ENCODE measurements at regions not wholly inside any gene's neighbourhood (a gene's known extent, or its start where the extent isn't known, plus 50 kb on each side); places are given as distances from the start of the nearest gene placed in this dataset.

GRCh38 chr12:65690477-65690876 lies 133.8 kb upstream of the HMGA2 start:
- intact Hi-C loops (cut with DNase I; ENCODE audit: low total_unique reads) = no loop called here
- H3K4me3 ChIP-seq (ENCODE audit: low read depth, poor library complexity, severe bottlenecking) = no peak overlapping the region
- no peak for TF ChIP-seq POLR2A (IDR thresholded peaks at IDR 0.05)
- TF ChIP-seq CTCF (IDR thresholded peaks at IDR 0.05) = no peak
- no peak for DNase-seq (ENCODE audit: low spot score in 2 of 2)
- WGBS, 2 donors = 41 to 56% methylated on average over 1 of the region's 1 CpG

GRCh38 chr12:65694130-65694529 lies 130.2 kb upstream of the HMGA2 start:
- 68 to 76% methylated on average over 3 of the region's 3 CpGs for WGBS, 2 donors
- TF ChIP-seq CTCF (IDR thresholded peaks at IDR 0.05) = no peak
- no peak for TF ChIP-seq POLR2A (IDR thresholded peaks at IDR 0.05)
- intact Hi-C loops (cut with DNase I; ENCODE audit: low total_unique reads) = no loop called here
- no peak for DNase-seq (ENCODE audit: low spot score in 2 of 2)
- no peak overlapping the region for H3K4me3 ChIP-seq (ENCODE audit: low read depth, poor library complexity, severe bottlenecking)

- WGBS, 2 donors = 28 to 43% methylated on average over 4 of the region's 4 CpGs
- intact Hi-C loops (cut with DNase I; ENCODE audit: low total_unique reads) = no loop called here
- TF ChIP-seq POLR2A (IDR thresholded peaks at IDR 0.05) (no peak), CTCF (IDR thresholded peaks at IDR 0.05) (no peak)
- H3K4me3 ChIP-seq (ENCODE audit: low read depth, poor library complexity, severe bottlenecking) = no peak overlapping the region
- DNase-seq (ENCODE audit: low spot score in 2 of 2) = no peak
These were observed 129.0 kb upstream of the HMGA2 start for GRCh38 chr12:65695113-65695865.

GRCh38 chr12:65696227-65696626 lies 128.1 kb upstream of the HMGA2 start:
- intact Hi-C loops (cut with DNase I; ENCODE audit: low total_unique reads) = no loop called here
- no peak overlapping the region for H3K4me3 ChIP-seq (ENCODE audit: low read depth, poor library complexity, severe bottlenecking)
- no peak for DNase-seq (ENCODE audit: low spot score in 2 of 2)
- no peak for TF ChIP-seq CTCF (IDR thresholded peaks at IDR 0.05)
- TF ChIP-seq POLR2A (IDR thresholded peaks at IDR 0.05) = no peak

GRCh38 chr12:65699251-65699650 lies 125.0 kb upstream of the HMGA2 start:
- TF ChIP-seq POLR2A (IDR thresholded peaks at IDR 0.05) = no peak
- TF ChIP-seq CTCF (IDR thresholded peaks at IDR 0.05) = no peak
- no peak for DNase-seq (ENCODE audit: low spot score in 2 of 2)
- WGBS, 2 donors = 57 to 58% methylated on average over 2 of the region's 2 CpGs
- intact Hi-C loops (cut with DNase I; ENCODE audit: low total_unique reads) = no loop called here
- no peak overlapping the region for H3K4me3 ChIP-seq (ENCODE audit: low read depth, poor library complexity, severe bottlenecking)

- 95 to 97% methylated on average over 5 of the region's 5 CpGs for WGBS, 2 donors
- TF ChIP-seq CTCF (IDR thresholded peaks at IDR 0.05) (no peak), POLR2A (IDR thresholded peaks at IDR 0.05) (no peak)
- H3K4me3 ChIP-seq (ENCODE audit: low read depth, poor library complexity, severe bottlenecking) = no peak overlapping the region
- no peak for DNase-seq (ENCODE audit: low spot score in 2 of 2)
- intact Hi-C loops (cut with DNase I; ENCODE audit: low total_unique reads) = no loop called here
These were observed 121.1 kb upstream of the HMGA2 start for GRCh38 chr12:65703176-65703575.
